IMR-90 (cell line): ENCODE measurements at regions not wholly inside any gene's neighbourhood (a gene's known extent, or its start where the extent isn't known, plus 50 kb on each side); places are given as distances from the start of the nearest gene placed in this dataset.

Experiments used
- ATAC-seq: fragments of 200-7000 bp; cut with Tn5 transposase; 2 replicates; pipeline ENCODE4 v1.9.1; 2020; ENCODE audit warnings: low read depth, mild to moderate bottlenecking, moderate library complexity
- BruUV-seq: library from RNA; stranded (reverse); fragments of 400-500 nt; replicated peaks from 2 replicates; lab custom pipeline; 2021; lab: Mats Ljungman, UMichigan
- CTCF ChIA-PET: fragments of 300-600 bp; formaldehyde crosslinking; extraction: SDS; loops from one replicate; lab custom pipeline; 2021; ENCODE audit warnings: antibody characterized with exemption; lab: Yijun Ruan, JAX
- POLR2A ChIA-PET: fragments of 300-600 bp; sonication (Branson Sonifier 250); formaldehyde crosslinking; loops from one replicate; lab custom pipeline; 2022; ENCODE audit warnings: antibody characterized with exemption; ENCODE audit not compliant: unreplicated experiment; lab: Charles Lee
- DNase-seq: peaks from one replicate; pipeline ENCODE4 v3.0.0; 2013
- H2AFZ ChIP-seq: replicated peaks from 2 replicates; pipeline ENCODE3; 2013; ENCODE audit warnings: low read length, mild to moderate bottlenecking; ENCODE audit not compliant: poor library complexity
- H2AK5ac ChIP-seq: 2 replicates; pipeline ENCODE4 v1.6.1; 2013; ENCODE audit warnings: low read depth, low read length, inconsistent platforms
- H2AK9ac ChIP-seq: replicated peaks from 2 replicates; pipeline ENCODE3; 2013; ENCODE audit warnings: mild to moderate bottlenecking, low read depth, low read length, moderate library complexity; ENCODE audit not compliant: poor library complexity
- H2BK120ac ChIP-seq: 2 replicates; pipeline ENCODE4 v1.6.1; 2013; ENCODE audit warnings: low read depth, low read length, inconsistent platforms
- H2BK15ac ChIP-seq: 3 replicates; pipeline ENCODE4 v1.6.1; 2013; ENCODE audit warnings: low read depth, low read length, inconsistent platforms
- H2BK20ac ChIP-seq: 2 replicates; pipeline ENCODE4 v1.6.1; 2013; ENCODE audit warnings: low read depth, mild to moderate bottlenecking, inconsistent platforms, low read length, moderate library complexity
- H2BK5ac ChIP-seq: 2 replicates; pipeline ENCODE4 v1.6.1; 2013; ENCODE audit warnings: mild to moderate bottlenecking, low read depth, low read length, inconsistent platforms; ENCODE audit not compliant: poor library complexity, severe bottlenecking
- H3K14ac ChIP-seq: replicated peaks from 2 replicates; pipeline ENCODE4 v1.6.1; 2013; ENCODE audit warnings: low read depth, low read length, inconsistent platforms
- H3K18ac ChIP-seq: 2 replicates; pipeline ENCODE4 v1.6.1; 2013; ENCODE audit warnings: low read depth, low read length, control low read depth
- H3K23ac ChIP-seq: 2 replicates; pipeline ENCODE4 v1.6.1; 2013; ENCODE audit warnings: low read depth, low read length, inconsistent platforms
- H3K27ac ChIP-seq: 2 replicates; pipeline ENCODE4 v1.5.1; 2013; ENCODE audit warnings: mild to moderate bottlenecking, control low read depth, low read length; ENCODE audit not compliant: insufficient read depth
- H3K27me3 ChIP-seq: 2 replicates; pipeline ENCODE4 v1.6.1; 2013; ENCODE audit warnings: low read length; ENCODE audit not compliant: control insufficient read depth, insufficient read depth
- H3K36me3 ChIP-seq: 2 replicates; pipeline ENCODE4 v1.6.1; 2013; ENCODE audit warnings: low read length, mixed read lengths; ENCODE audit not compliant: control insufficient read depth, insufficient read depth
- H3K4ac ChIP-seq: 2 replicates; pipeline ENCODE4 v1.6.1; 2013; ENCODE audit warnings: low read depth, low read length, inconsistent platforms
- H3K4me1 ChIP-seq: 2 replicates; pipeline ENCODE4 v1.6.1; 2013; ENCODE audit warnings: low read length, mixed read lengths; ENCODE audit not compliant: control insufficient read depth, insufficient read depth
- H3K4me2 ChIP-seq: 2 replicates; pipeline ENCODE4 v1.6.1; 2013; ENCODE audit warnings: low read depth, mild to moderate bottlenecking, control low read depth, low read length, moderate library complexity
- H3K4me3 ChIP-seq: 2 replicates; pipeline ENCODE4 v1.5.1; 2013; ENCODE audit warnings: low read depth, mild to moderate bottlenecking, control low read depth, low read length, moderate library complexity; ENCODE audit not compliant: insufficient read depth
- H3K56ac ChIP-seq: 2 replicates; pipeline ENCODE4 v1.6.1; 2013; ENCODE audit warnings: low read length, inconsistent platforms; ENCODE audit not compliant: insufficient read depth; ENCODE audit errors: extremely low read depth
- H3K79me1 ChIP-seq, 2 experiments: 2 replicates each; pipeline ENCODE4 v1.6.1; 2013; ENCODE audit warnings: low read length in 2 of 2, inconsistent platforms in 1 of 2, low read depth in 1 of 2
- H3K9ac ChIP-seq: 2 replicates; pipeline ENCODE4 v1.6.1; 2013; ENCODE audit warnings: low read depth, low read length, control low read depth
- H3K9me1 ChIP-seq: 2 replicates; pipeline ENCODE4 v1.6.1; 2013; ENCODE audit warnings: low read length, inconsistent platforms; ENCODE audit not compliant: insufficient read depth
- H3K9me3 ChIP-seq: 2 replicates; pipeline ENCODE4 v1.6.1; 2013; ENCODE audit warnings: low read length; ENCODE audit not compliant: control insufficient read depth, insufficient read depth
- H4K20me1 ChIP-seq: 2 replicates; pipeline ENCODE4 v1.6.1; 2013; ENCODE audit warnings: low read length, inconsistent platforms; ENCODE audit not compliant: insufficient read depth
- H4K5ac ChIP-seq: 2 replicates; pipeline ENCODE4 v1.6.1; 2013; ENCODE audit warnings: mild to moderate bottlenecking, low read depth, low read length, control low read depth
- H4K8ac ChIP-seq, 2 experiments: 2 replicates each; pipeline ENCODE4 v1.6.1; 2013; ENCODE audit warnings: low read depth in 2 of 2, low read length in 2 of 2, control low read depth in 1 of 2, inconsistent platforms in 1 of 2
- H4K91ac ChIP-seq: 2 replicates; pipeline ENCODE4 v1.6.1; 2013; ENCODE audit warnings: low read depth, low read length, inconsistent platforms; ENCODE audit not compliant: insufficient read depth
- BHLHE40 ChIP-seq: fragments of 150-350 bp; IDR thresholded peaks from 2 replicates; pipeline ENCODE4 v1.6.1; 2016; ENCODE audit warnings: mild to moderate bottlenecking, low read depth, low read length
- CEBPB ChIP-seq: IDR thresholded peaks from 2 replicates; pipeline ENCODE4 v1.6.1; 2012; ENCODE audit warnings: low read depth, low read length, improper control_type of control experiment
- CHD1 ChIP-seq: IDR thresholded peaks from 2 replicates; pipeline ENCODE4 v1.6.1; 2012; ENCODE audit warnings: low read depth, low read length, improper control_type of control experiment
- FOS ChIP-seq: fragments of 150-350 bp; IDR thresholded peaks from 2 replicates; pipeline ENCODE4 v1.6.1; 2016; ENCODE audit warnings: low read depth, low read length
- MAFK ChIP-seq: IDR thresholded peaks from 2 replicates; pipeline ENCODE4 v1.6.1; 2012; ENCODE audit warnings: low read depth, low read length, improper control_type of control experiment
- MXI1 ChIP-seq: IDR thresholded peaks from 2 replicates; pipeline ENCODE4 v1.6.1; 2012; ENCODE audit warnings: low read depth, mild to moderate bottlenecking, low read length, moderate library complexity, borderline replicate concordance
- NFE2L2 ChIP-seq: fragments of 150-350 bp; IDR thresholded peaks from 2 replicates; pipeline ENCODE4 v1.6.1; 2016; ENCODE audit warnings: low read depth, mild to moderate bottlenecking, low read length
- RCOR1 ChIP-seq: IDR thresholded peaks from 2 replicates; pipeline ENCODE4 v1.6.1; 2012; ENCODE audit warnings: mild to moderate bottlenecking, low read length, improper control_type of control experiment; ENCODE audit not compliant: insufficient replicate concordance
- RFX5 ChIP-seq: IDR thresholded peaks from 2 replicates; pipeline ENCODE4 v1.8.0; 2012; ENCODE audit warnings: low read depth, mild to moderate bottlenecking, low read length, moderate library complexity
- SMC3 ChIP-seq: fragments of 150-350 bp; IDR thresholded peaks from 2 replicates; pipeline ENCODE4 v1.6.1; 2016; ENCODE audit warnings: low read depth, mild to moderate bottlenecking, antibody characterized with exemption, low read length, moderate library complexity
- WGBS, 2 experiments: methylation state at CpG; one replicate each; pipeline versions ENCODE4 v1.1.5 to v1.1.7; 2013; ENCODE audit warnings: missing lambda C conversion rate in 2 of 2; ENCODE audit not compliant: insufficient read length in 1 of 2; ENCODE audit errors: extremely low coverage in 2 of 2; 5-methylcytosine and 5-hydroxymethylcytosine counted together
- dilution Hi-C: fragments of 300-500 bp; cut with HindIII; formaldehyde crosslinking; loops from one replicate; pipeline ENCODE4 v1.14.3; 2018; ENCODE audit warnings: low sequenced_read_pairs; ENCODE audit not compliant: unreplicated experiment
- in situ Hi-C: fragments of 300-500 bp; cut with MboI; formaldehyde crosslinking; loops from 3 replicates; pipeline ENCODE4 v1.14.3; 2019; ENCODE audit warnings: low sequenced_read_pairs, inconsistent platforms, mixed read lengths
- intact Hi-C: fragments of 100-400 bp; cut with micrococcal nuclease; formaldehyde crosslinking; loops from 2 replicates; pipeline ENCODE4 v1.10.0; 2022
- TF ChIP-seq, protein P1 (sequence below): fragments of 150-350 bp; IDR thresholded peaks from 2 replicates; pipeline ENCODE4 v1.6.1; 2017; ENCODE audit warnings: mild to moderate bottlenecking, antibody characterized with exemption, low read length, low read depth

GRCh38 chr12:45666396-45666795 is 63.1 kb upstream of the ARID2 start:
- H3K9ac ChIP-seq: no peak overlapping the region
- H3K27me3 ChIP-seq: no peaks in the 10 kb centered on the region
- 0 out of 3 replicates have a peak overlapping the region, but pooled peaks have one; percentile 39 for H2BK15ac ChIP-seq
- H3K4me1 ChIP-seq: peaks cover 4% of the 10 kb centered on the region
- ChIA-PET POLR2A (no interaction called here), CTCF (no interaction called here)
- dilution Hi-C loops (no loop called here), in situ Hi-C loops (no loop called here), intact Hi-C loops (no loop called here)
- no peak overlapping the region for H3K4me3 ChIP-seq
- no peak overlapping the region for H2AK5ac ChIP-seq
- H2BK120ac ChIP-seq: no peak overlapping the region
- no peak overlapping the region for H3K4me2 ChIP-seq
- no peak overlapping the region for H2BK5ac ChIP-seq
- H3K9me3 ChIP-seq: no peaks in the 10 kb centered on the region
- TF ChIP-seq FOS: no peak
- no peak for TF ChIP-seq MXI1
- no peak for TF ChIP-seq RCOR1
- no peak for TF ChIP-seq SMC3
- no peak for TF ChIP-seq RFX5
- no peak for TF ChIP-seq NFE2L2
- no peak for TF ChIP-seq CHD1
- TF ChIP-seq, protein P1, sequence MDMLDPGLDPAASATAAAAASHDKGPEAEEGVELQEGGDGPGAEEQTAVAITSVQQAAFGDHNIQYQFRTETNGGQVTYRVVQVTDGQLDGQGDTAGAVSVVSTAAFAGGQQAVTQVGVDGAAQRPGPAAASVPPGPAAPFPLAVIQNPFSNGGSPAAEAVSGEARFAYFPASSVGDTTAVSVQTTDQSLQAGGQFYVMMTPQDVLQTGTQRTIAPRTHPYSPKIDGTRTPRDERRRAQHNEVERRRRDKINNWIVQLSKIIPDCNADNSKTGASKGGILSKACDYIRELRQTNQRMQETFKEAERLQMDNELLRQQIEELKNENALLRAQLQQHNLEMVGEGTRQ: no peak
- no peak for TF ChIP-seq MAFK
- no peak for TF ChIP-seq CEBPB
- no peak for TF ChIP-seq BHLHE40
- no peak overlapping the region for H3K4ac ChIP-seq
- H2AFZ ChIP-seq: no peak overlapping the region
- no peak overlapping the region for H3K23ac ChIP-seq
- no peaks in the 10 kb centered on the region for H4K20me1 ChIP-seq
- ATAC-seq (no peak), DNase-seq (no peak)
- no peaks in the 10 kb centered on the region for H3K79me1 ChIP-seq
- H4K5ac ChIP-seq: no peak overlapping the region
- H4K8ac ChIP-seq: no peak overlapping the region
- no peak overlapping the region for H2AK9ac ChIP-seq
- no peaks in the 10 kb centered on the region for H3K36me3 ChIP-seq
- no TSS peak for BruUV-seq
- H3K18ac ChIP-seq: no peak overlapping the region
- H4K91ac ChIP-seq: no peak overlapping the region
- H3K56ac ChIP-seq: no peak overlapping the region
- no peak overlapping the region for H2BK20ac ChIP-seq
- no peak overlapping the region for H3K27ac ChIP-seq
- WGBS, 2 experiments: no CpG with 5 or more reads among the region's 3 CpGs
- H3K9me1 ChIP-seq: peaks cover 5% of the 10 kb centered on the region
- no peak overlapping the region; the same call in 1 of the 2 replicates for H3K14ac ChIP-seq
